GM12878 (cell line): ENCODE measurements at regions not wholly inside any gene's neighbourhood (a gene's known extent, or its start where the extent isn't known, plus 50 kb on each side); places are given as distances from the start of the nearest gene placed in this dataset.
"Not testable (repeated sequence)": the region's sequence is repeated elsewhere in the genome, so short reads cannot be mapped to it uniquely, and the experiment has no call there.

Experiments
- ATAC-seq: fragments of 200-7000 bp; cut with Tn5 transposase; 3 replicates; pipeline ENCODE4 v1.9.1; 2020; ENCODE audit warnings: mild to moderate bottlenecking, moderate library complexity
- BruUV-seq: library from RNA; stranded (reverse); fragments of 400-500 nt; replicated peaks from 2 replicates; lab custom pipeline; 2021; lab: Mats Ljungman, UMichigan
- CTCF ChIA-PET: fragments of 300-600 bp; sonication (Branson Sonifier 250); formaldehyde crosslinking; extraction: SDS; loops from one replicate; lab custom pipeline; 2021; ENCODE audit warnings: inconsistent platforms; lab: Yijun Ruan, JAX
- POLR2A ChIA-PET: fragments of 350-600 bp; formaldehyde crosslinking; extraction: SDS; loops from one replicate; lab custom pipeline; 2021; ENCODE audit warnings: inconsistent platforms; lab: Charles Lee
- RAD21 ChIA-PET: fragments of 300-600 bp; sonication (Branson Sonifier 250); formaldehyde crosslinking; loops from one replicate; lab custom pipeline; 2023; ENCODE audit warnings: antibody characterized with exemption; ENCODE audit not compliant: unreplicated experiment; lab: Charles Lee
- SMC1A ChIA-PET: fragments of 300-600 bp; sonication (Branson Sonifier 250); formaldehyde crosslinking; loops from one replicate; lab custom pipeline; 2023; ENCODE audit not compliant: unreplicated experiment, uncharacterized antibody; lab: Charles Lee
- DNase-seq: peaks from one replicate; pipeline ENCODE4 v3.0.0-alpha.2; 2011; ENCODE audit warnings: low read depth, low spot score
- FAIRE-seq: peaks from 3 replicates; lab custom pipeline; 2011; peaks lifted over from hg19 to GRCh38; lab: Jason Lieb, UNC
- H2AFZ ChIP-seq: 2 replicates; pipeline ENCODE4 v1.6.0; 2011; ENCODE audit warnings: low read depth, low read length, control low read depth; ENCODE audit not compliant: control insufficient read depth
- H3K27ac ChIP-seq: 2 replicates; pipeline ENCODE4 v1.5.1; 2011; ENCODE audit warnings: control low read depth; ENCODE audit not compliant: control insufficient read depth, insufficient read depth
- H3K27me3 ChIP-seq, 2 experiments: replicated peaks in 1 of 2; 2 replicates each; pipeline versions ENCODE4 v1.6.0 to v1.6.1; 2011; ENCODE audit warnings: low read length in 1 of 2; ENCODE audit not compliant: control insufficient read depth in 2 of 2, insufficient read depth in 2 of 2
- H3K36me3 ChIP-seq, 2 experiments: 2 replicates each; pipeline ENCODE4 v1.5.1; 2011; ENCODE audit warnings: low read length in 1 of 2; ENCODE audit not compliant: control insufficient read depth in 2 of 2, insufficient read depth in 2 of 2
- H3K4me1 ChIP-seq: 2 replicates; pipeline ENCODE4 v1.6.1; 2011; ENCODE audit warnings: mild to moderate bottlenecking, low read length, moderate library complexity, mixed read lengths; ENCODE audit not compliant: control insufficient read depth, insufficient read depth
- H3K4me2 ChIP-seq: 2 replicates; pipeline ENCODE4 v1.6.0; 2011; ENCODE audit warnings: control low read depth; ENCODE audit not compliant: control insufficient read depth, insufficient read depth
- H3K4me3 ChIP-seq: fragments of 200-600 bp; sonication (generic); 2 replicates; pipeline ENCODE4 v1.5.1; 2016
- H3K79me2 ChIP-seq: 2 replicates; pipeline ENCODE4 v1.6.0; 2011; ENCODE audit warnings: low read length; ENCODE audit not compliant: control insufficient read depth, insufficient read depth
- H3K9ac ChIP-seq: 2 replicates; pipeline ENCODE4 v1.8.0; 2011; ENCODE audit warnings: low read length, control low read depth, mixed read lengths; ENCODE audit not compliant: control insufficient read depth, insufficient read depth
- H3K9me3 ChIP-seq: replicated peaks from 3 replicates; pipeline ENCODE4 v1.5.1; 2011; ENCODE audit warnings: mild to moderate bottlenecking, low read length; ENCODE audit not compliant: control insufficient read depth, insufficient read depth
- H4K20me1 ChIP-seq: 2 replicates; pipeline ENCODE4 v1.6.0; 2011; ENCODE audit not compliant: control insufficient read depth, insufficient read depth
- SPI1 ChIP-seq: IDR thresholded peaks from 2 replicates; pipeline ENCODE4 v1.6.1; 2011; ENCODE audit warnings: low read depth, mild to moderate bottlenecking, low read length, moderate library complexity, borderline replicate concordance; ENCODE audit not compliant: insufficient read depth
- WGBS: methylation state at CpG from one replicate; pipeline ENCODE4 v1.1.6; 2016; ENCODE audit warnings: low lambda C conversion rate; ENCODE audit not compliant: insufficient replicate concordance, insufficient coverage; ENCODE audit errors: missing lambda C conversion rate; 5-methylcytosine and 5-hydroxymethylcytosine counted together
- in situ Hi-C: fragments of 300-500 bp; cut with MboI; formaldehyde crosslinking; loops from 9 replicates; pipeline ENCODE4 v1.14.3; 2018; ENCODE audit warnings: mixed read lengths
- intact Hi-C: fragments of 100-400 bp; cut with micrococcal nuclease; formaldehyde crosslinking; loops from one replicate; pipeline ENCODE4 v1.14.2; 2022; ENCODE audit not compliant: unreplicated experiment

GRCh38 chr7:106556244-106556643, 104.7 kb downstream of the CCDC71L start:
- WGBS = 43% methylated on average over 2 of the region's 2 CpGs
- H4K20me1 ChIP-seq, H3K4me3 ChIP-seq, H3K36me3 ChIP-seq, POLR2A ChIA-PET, BruUV-seq, H3K9ac ChIP-seq, DNase-seq, H3K79me2 ChIP-seq, H3K27me3 ChIP-seq, H2AFZ ChIP-seq, H3K4me2 ChIP-seq, intact Hi-C loops, H3K27ac ChIP-seq, in situ Hi-C loops, ATAC-seq, H3K9me3 ChIP-seq, FAIRE-seq: not testable (repeated sequence)
- SMC1A ChIA-PET = interaction anchor here (0.8 to 1.3 kb wide), 4 partner anchors 9 to 391 kb away, joined by 3 to 5 read pairs (median 4); no protein-coding TSS in a partner anchor
- CTCF ChIA-PET = interaction anchor here (0.8 kb wide), 1 partner anchor 12 kb away, joined by 3 read pairs; no protein-coding TSS in a partner anchor
- TF ChIP-seq SPI1 = 0 out of 2 replicates have a peak, but pooled peaks have one; percentile 25
- RAD21 ChIA-PET = interaction anchor here (1.3 kb wide), 1 partner anchor 42 kb away, joined by 3 read pairs; no protein-coding TSS in a partner anchor
- H3K4me1 ChIP-seq = peaks cover 21% of the 10 kb centered on the region

DNA sequence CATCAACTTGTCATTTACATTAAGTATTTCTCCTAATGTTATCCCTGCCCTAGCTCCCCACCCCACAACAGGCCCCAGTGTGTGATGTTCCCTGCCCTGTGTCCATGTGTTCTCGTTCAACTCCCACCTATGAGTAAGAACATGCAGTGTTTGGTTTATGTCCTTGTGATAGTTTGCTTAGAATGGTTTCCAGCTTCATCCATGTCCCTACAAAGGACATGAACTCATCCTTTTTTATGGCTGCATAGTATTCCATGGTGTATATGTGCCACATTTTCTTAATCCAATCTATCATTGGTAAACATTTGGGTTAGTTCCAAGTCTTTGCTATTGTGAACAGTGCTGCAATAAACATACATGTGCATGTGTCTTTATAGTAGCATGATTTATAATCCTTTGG, 106.3 kb downstream of the CCDC71L start:
- H3K4me3 ChIP-seq, H2AFZ ChIP-seq, H3K9ac ChIP-seq, H3K27me3 ChIP-seq, H3K27ac ChIP-seq, H3K4me2 ChIP-seq, FAIRE-seq, DNase-seq, ATAC-seq, BruUV-seq, H4K20me1 ChIP-seq, H3K9me3 ChIP-seq, POLR2A ChIA-PET, H3K36me3 ChIP-seq, H3K79me2 ChIP-seq: not testable (repeated sequence)
- WGBS = 93% methylated on average over 1 of the region's 1 CpG
- H3K4me1 ChIP-seq = peaks cover 19% of the 10 kb centered on the region
- CTCF ChIA-PET = interaction anchor here (0.8 to 4.2 kb wide), 4 partner anchors 11 to 193 kb away, joined by 3 to 40 read pairs (median 6); partner anchors contain the start of gene CCDC71L
- RAD21 ChIA-PET = interaction anchor here (1.0 to 1.7 kb wide), 2 partner anchors 92 to 101 kb away, joined by 4 to 5 read pairs; no protein-coding TSS in a partner anchor
- in situ Hi-C loops (loop anchor here (5.0 kb wide), 1 partner anchor 178 kb away; no protein-coding TSS in a partner anchor), intact Hi-C loops (loop anchor here (5.0 kb wide), 1 partner anchor 43 kb away; no protein-coding TSS in a partner anchor)
- SMC1A ChIA-PET = interaction anchor here (1.2 to 2.4 kb wide), 4 partner anchors 40 to 105 kb away, joined by 3 to 9 read pairs (median 4); no protein-coding TSS in a partner anchor
